Stimulated activated CD4-positive, alpha-beta T cell treated with anti-CD3 and anti-CD28 coated beads, Interleukin-1b, Interleukin-23, amount 100 ng/mL, for 24 hours (primary cell): ENCODE measurements at regions not wholly inside any gene's neighbourhood (a gene's known extent, or its start where the extent isn't known, plus 50 kb on each side); places are given as distances from the start of the nearest gene placed in this dataset.
"Not testable (repeated sequence)": the region's sequence is repeated elsewhere in the genome, so short reads cannot be mapped to it uniquely, and the experiment has no call there.

Experiments
- DNase-seq, 4 experiments: peaks; one replicate each; pipeline ENCODE4 v3.0.0-alpha.2; 2020; ENCODE audit warnings: low read depth in 4 of 4, low spot score in 1 of 4

DNA sequence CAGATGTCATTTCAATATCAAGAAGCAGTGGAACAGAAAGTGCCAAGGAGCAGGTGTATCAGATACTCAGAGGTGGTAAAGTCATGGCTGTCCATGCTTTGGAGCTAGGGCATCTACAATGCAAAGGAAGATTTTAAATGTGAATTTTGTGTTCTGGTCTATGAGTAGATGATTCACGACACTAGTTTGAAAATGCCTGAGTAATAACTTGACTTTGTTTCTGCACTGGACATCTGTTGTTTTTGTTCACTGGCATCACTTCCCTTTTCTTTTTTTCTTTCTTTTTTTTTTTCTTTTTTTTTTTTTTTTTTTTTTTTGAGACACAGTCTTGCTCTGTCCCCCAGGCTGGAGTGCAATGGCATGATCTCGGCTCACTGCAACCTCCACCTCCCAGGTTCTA is 460.7 kb upstream of the PAPPA start:
- not testable (repeated sequence) for DNase-seq

DNA sequence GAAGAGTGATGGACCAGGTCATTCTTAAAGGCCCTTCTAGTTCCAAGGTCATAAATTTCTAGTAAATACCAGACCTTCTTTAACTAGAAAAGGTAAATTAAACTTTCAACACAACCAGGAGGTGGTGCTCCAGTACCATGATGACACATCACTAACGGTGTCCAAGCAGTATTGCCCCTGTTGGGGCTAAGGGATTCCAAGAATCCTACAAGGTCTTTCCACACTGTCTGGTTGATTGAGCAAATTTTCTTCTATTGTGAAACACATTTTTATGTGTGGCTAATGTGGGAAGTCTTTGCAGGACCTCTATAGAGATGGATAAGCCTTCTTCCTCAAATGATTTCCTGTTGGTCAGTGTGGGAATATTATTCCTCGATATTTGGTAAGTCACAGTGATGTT is 459.6 kb upstream of the PAPPA start:
- no peak for DNase-seq

DNA sequence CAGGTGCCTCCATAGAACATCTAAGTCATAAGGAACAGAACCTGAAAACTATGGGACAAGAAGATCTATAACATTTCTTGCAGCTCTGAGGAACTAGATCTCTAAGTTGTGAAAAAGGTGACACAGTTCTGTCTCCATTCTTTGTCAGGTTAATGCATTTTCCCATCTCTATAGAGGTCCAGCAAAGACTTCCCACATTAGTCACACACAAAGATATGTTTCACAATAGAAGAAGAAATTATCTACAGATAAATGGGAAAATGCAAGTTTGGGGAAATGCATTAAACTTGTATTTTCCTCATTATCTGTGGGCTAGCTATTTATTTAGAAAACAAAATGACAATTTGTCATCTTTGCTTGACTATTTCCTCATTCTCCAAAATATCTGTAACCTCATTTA is 458.6 kb upstream of the PAPPA start:
- no peak for DNase-seq

GRCh38 chr9:115712981-115713380 is 440.6 kb upstream of the PAPPA start:
- no peak for DNase-seq

- no peak for DNase-seq
Observed at GRCh38 chr9:115715666-115716065, 437.9 kb upstream of the PAPPA start.

DNA sequence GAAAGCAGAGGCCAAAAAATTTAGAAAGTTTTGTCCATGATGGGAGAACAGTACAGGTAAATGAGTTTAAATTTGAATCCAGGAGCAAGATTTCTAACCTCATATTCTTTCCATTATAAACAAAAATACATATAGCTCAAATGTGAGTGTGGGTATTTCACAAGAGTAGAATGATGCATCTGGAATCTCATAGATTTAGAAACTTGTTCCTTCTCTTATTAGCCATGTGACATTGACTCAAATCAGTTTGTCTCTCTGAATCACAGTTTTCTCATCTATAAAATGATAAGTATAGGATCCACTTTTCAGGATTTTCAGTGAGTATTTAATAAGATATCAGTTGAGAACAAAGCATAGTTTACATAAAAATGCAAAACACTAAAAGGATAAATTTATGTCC is 436.3 kb upstream of the PAPPA start:
- DNase-seq: no peak

DNA sequence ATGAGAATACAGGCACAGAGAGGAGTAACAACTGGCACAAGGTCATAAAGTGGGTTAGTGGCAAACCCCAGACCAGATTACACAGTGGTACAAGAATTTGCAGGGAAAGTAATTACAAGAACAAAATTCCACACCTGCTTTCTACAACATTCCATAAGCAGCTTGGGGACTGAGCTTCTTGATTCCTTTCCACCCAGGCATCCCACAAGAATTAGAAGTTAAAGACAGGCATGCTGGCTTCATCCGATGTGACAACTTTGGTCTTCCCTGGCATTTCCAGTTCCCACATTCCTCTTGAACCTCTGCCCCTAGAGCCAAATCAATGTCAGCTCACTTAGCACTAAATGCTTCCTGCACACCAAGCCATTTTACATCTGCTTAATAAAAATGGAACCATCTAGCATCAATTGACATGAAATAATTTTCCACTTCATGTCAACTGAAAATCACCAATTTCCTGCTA is 435.8 kb upstream of the PAPPA start:
- no peak for DNase-seq

DNA sequence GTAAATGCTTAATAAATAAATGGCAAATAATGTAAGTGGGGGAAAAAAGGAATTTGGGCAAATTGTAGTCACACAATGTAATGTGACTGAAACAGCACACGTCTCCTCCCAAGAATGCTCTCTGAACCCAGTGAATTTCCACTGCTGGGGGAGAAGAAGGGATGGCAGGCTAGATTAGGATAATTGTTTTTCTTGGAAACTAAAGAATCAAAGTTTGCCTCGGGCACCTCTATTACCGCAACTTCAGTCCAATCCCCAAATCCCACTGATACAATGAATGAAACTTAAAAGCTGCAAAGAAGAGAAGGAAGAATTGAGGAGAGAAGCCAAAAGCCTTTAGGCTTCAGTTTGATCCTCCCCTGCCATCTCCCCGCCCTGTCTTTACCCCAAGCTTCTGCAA is 423.2 kb upstream of the PAPPA start:
- no peak for DNase-seq

DNA sequence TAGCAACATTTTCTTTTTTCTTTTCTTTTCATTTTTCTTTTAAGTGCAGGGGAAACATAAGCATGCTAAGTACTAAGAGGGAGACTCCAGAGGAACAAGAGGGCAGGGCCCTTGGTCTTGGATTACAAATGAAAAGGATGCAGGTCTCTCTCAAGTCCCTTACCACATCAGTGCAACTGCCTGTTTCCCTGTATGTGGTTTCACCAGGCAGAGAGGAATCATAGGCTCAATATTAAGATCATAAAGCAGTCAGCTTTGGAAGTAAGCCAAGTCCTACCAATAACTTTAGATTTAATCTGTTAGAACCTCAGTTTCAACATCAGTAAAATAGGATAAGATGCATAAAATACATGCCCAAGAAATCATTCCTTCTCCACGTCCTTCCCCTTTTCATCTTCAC is 422.7 kb upstream of the PAPPA start:
- no peak for DNase-seq

GRCh38 chr9:115733318-115734110 is 420.1 kb upstream of the PAPPA start:
- DNase-seq: no peak

GRCh38 chr9:115739096-115739875 is 414.3 kb upstream of the PAPPA start:
- DNase-seq: no peak

DNA sequence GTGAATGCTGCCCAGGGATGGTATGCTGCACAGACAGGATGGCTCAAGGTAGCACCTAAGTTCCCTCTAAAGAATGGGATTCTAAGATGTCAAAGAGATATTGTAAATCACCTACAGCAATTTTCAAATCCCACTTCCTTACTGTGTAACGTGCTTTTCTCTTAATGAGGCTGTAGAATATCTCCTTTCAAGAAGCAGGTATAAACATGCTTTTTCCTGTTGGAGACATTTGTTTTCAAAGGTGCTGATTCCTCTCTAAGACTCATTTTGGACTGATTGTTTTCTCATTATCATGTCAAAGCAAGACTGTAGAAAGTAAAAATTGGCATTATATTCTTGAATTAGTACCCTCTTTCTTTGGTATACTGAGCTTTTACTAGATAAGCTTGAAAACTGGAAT is 412.6 kb upstream of the PAPPA start:
- DNase-seq: no peak

GRCh38 chr9:115743709-115744605 is 409.6 kb upstream of the PAPPA start:
- DNase-seq: no peak

GRCh38 chr9:115746496-115746895 is 407.1 kb upstream of the PAPPA start:
- DNase-seq: no peak

GRCh38 chr9:115747731-115748130 is 405.9 kb upstream of the PAPPA start:
- DNase-seq: no peak

DNA sequence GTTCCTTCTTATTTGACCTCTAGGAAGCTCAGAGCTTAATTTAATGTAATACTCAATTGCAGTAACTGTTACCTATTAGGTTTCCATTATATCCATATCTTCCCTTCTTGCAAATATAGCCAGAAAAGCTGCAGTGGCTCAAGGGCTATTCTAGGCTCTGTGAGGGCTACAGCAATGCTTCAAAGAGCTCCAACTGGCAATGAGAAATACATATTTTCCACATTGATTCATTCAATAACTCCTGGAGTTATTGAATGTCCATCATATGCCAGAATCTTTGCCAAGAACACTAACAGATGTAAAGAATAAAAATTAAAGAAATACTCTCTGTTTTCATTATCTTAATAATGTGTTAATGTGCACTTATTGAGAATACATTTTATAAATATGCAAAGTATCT is 396.9 kb upstream of the PAPPA start:
- DNase-seq: no peak

DNA sequence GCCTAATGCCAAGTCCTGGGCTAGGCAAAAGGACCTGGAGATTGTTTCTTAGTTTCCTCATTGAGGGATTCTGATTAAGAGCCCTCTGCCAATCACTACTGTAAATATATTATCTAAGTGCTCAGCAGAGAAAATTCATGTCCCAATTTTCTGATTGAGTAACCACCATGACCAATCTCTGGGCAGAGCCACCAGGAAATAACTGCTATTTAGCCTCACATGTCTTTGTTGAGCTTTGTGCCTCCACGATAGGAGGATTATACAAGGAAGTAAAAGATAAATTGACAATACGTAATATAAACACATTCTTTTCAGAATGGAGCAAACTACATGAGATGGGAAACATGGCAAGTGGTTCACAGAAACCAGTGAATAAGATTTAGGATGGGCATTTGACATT is 396.1 kb upstream of the PAPPA start:
- no peak for DNase-seq

GRCh38 chr9:115758441-115758840 is 395.1 kb upstream of the PAPPA start:
- no peak for DNase-seq

DNA sequence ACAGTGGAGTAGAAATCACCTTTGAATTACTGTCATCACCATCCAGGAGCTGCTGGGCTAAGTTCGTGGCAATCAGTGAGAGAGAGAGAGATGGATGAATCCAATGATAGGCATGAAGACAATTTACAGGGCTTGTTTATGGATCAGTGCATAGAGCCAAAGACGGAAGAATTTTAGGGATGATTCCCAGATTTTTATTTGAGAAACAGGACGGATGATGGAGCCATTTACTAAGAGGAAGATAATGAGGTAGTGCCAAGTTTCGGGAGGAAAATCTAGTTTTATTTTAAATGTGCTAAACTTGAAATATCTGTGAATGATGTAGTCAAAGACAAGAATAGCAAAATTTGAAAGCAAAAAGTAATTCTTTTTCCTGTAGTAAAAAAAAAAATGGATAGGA is 394.2 kb upstream of the PAPPA start:
- DNase-seq: no peak

- DNase-seq: no peak
Observed at GRCh38 chr9:115764645-115765044, 388.9 kb upstream of the PAPPA start.

GRCh38 chr9:115765060-115765459 is 388.5 kb upstream of the PAPPA start:
- no peak for DNase-seq
